ENCODE measurements at regions not wholly inside any gene's neighbourhood (a gene's known extent, or its start where the extent isn't known, plus 50 kb on each side); places are given as distances from the start of the nearest gene placed in this dataset.
A peak's percentile ranks its signal among the peaks of the same experiment; 100 is the strongest.

DNA sequence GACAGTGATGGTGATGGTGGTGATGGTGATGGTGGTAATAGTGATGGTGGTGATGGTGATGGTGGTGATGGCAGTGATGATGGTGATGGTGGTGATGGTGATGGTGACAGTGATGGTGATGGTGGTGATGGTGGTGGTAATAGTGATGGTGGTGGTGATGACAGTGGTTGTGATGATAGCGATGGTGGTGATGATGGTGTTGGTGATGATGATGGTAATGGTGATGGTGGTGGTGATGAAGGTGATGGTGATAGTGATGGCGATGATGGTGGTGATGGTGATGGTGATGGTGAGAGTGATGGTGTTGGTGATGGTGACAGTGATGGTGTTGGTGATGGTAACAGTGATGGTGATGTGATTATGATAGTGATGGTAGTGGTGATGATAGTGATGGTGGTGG, 94.3 kb downstream of the ASB1 start:
- no peaks in the 10 kb centered on the region for H3K27me3 ChIP-seq
- H3K36me3 ChIP-seq = no peaks in the 10 kb centered on the region
- ATAC-seq = no peak
- TF ChIP-seq CTCF (IDR thresholded peaks at IDR 0.05) = no peak
- DNase-seq = no peak
- intact Hi-C loops (cut with DNase I) = no loop called here
- no peaks in the 10 kb centered on the region for H3K4me1 ChIP-seq
- no peaks in the 10 kb centered on the region for H3K9me3 ChIP-seq
- H3K27ac ChIP-seq = no peak overlapping the region
- WGBS, 2 donors = 98% methylated on average over 2 of the region's 2 CpGs
- H3K4me3 ChIP-seq = no peak overlapping the region
- no peak for FAIRE-seq

- intact Hi-C loops (cut with DNase I) = no loop called here
- Histone ChIP-seq H3K27me3 (no peaks in the 10 kb centered on the region), H3K4me1 (no peaks in the 10 kb centered on the region), H3K36me3 (no peaks in the 10 kb centered on the region), H3K4me3 (no peak overlapping the region), H3K27ac (no peak overlapping the region), H3K9me3 (no peaks in the 10 kb centered on the region)
- 91 to 93% methylated on average over 8 of the region's 8 CpGs for WGBS, 2 donors
- no peak for TF ChIP-seq CTCF (IDR thresholded peaks at IDR 0.05)
- no peak for DNase-seq
- no peak for ATAC-seq
- no peak for FAIRE-seq
Measured at GRCh38 chr2:238521870-238522269, 95.1 kb downstream of the ASB1 start.

- Histone ChIP-seq H3K27ac (no peak overlapping the region), H3K27me3 (no peaks in the 10 kb centered on the region), H3K4me1 (no peaks in the 10 kb centered on the region), H3K4me3 (no peak overlapping the region), H3K36me3 (no peaks in the 10 kb centered on the region), H3K9me3 (no peaks in the 10 kb centered on the region)
- peak in 1 of 6 donors; percentile 50 for DNase-seq
- intact Hi-C loops (cut with DNase I) = no loop called here
- FAIRE-seq = no peak
- 69 to 75% methylated on average over 40 of the region's 40 CpGs for WGBS, 2 donors
- no peak for TF ChIP-seq CTCF (IDR thresholded peaks at IDR 0.05)
- ATAC-seq = peak in 1 of 4 donors; percentile 18
Measured at GRCh38 chr2:238523158-238524110, 96.7 kb downstream of the ASB1 start.

DNA sequence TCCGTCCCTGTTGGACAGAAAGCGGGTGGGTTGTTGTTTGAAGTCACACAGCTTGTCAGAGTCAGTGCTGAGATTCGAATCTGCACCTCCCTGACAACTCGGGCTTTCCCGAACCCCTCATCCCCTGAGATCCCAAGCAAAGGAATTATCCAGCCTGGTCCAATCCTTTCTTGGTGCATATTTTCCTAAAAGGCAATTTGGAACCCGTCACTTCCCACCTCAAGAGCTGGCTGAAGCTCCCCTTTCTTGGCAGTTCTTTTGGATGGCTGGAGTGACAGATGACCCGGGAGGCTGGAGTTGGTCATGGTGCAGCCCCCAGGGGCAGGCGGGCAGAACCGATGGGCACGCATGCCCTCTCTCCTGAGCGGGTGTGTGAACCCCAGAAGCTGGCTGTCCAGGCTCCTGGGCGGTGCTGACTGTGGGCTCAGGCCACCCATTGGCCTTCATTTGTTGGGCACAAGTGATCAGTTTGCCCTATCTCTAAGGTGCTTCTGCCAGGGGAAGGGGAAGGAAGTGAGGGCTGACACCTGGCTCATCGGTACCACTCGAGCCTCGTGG, 97.8 kb downstream of the ASB1 start:
- no peak for FAIRE-seq
- H3K27ac ChIP-seq = no peak overlapping the region

More for the DNA sequence above, 97.8 kb downstream of the ASB1 start:
- intact Hi-C loops (cut with DNase I) = no loop called here
- Histone ChIP-seq H3K27me3 (no peaks in the 10 kb centered on the region), H3K9me3 (no peaks in the 10 kb centered on the region), H3K36me3 (no peaks in the 10 kb centered on the region), H3K4me3 (no peak overlapping the region), H3K4me1 (no peaks in the 10 kb centered on the region)
- TF ChIP-seq CTCF (IDR thresholded peaks at IDR 0.05) = no peak
- 85 to 88% methylated on average over 15 of the region's 15 CpGs for WGBS, 2 donors
- ATAC-seq = no peak
- DNase-seq = no peak

Measured in pancreas (tissue), 10 donors.